GM19324 (cell line): ENCODE measurements at regions not wholly inside any gene's neighbourhood (a gene's known extent, or its start where the extent isn't known, plus 50 kb on each side); places are given as distances from the start of the nearest gene placed in this dataset.

Experiments used
- ATAC-seq: cut with Tn5 transposase; IDR thresholded peaks from one replicate; pipeline ENCODE4 v1.9.1; 2021; ENCODE audit warnings: mild to moderate bottlenecking, moderate library complexity; ENCODE audit not compliant: unreplicated experiment, low FRiP score

- ATAC-seq = no peak
Observed at GRCh38 chr15:47877836-47878235, 160.5 kb downstream of the SEMA6D start.

DNA sequence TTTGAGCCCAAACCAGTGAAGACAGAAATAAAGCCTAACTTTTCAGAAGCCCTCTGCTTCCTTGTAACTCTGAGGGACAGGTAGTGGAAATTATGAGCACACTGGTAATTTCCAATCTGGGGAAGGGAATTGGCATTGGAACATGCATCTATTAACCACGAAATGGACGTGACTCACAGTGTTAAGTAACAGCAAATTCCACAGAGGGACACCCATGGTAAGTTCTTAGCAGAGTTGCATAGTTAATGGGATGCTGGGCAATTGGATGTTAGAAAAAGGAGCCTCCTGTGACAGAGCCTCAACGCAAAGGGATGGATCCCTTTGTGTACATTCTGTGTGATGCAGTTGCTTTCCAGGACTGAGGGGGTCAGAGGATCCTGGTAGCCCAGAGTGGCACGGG, 168.6 kb downstream of the SEMA6D start:
- no peak for ATAC-seq

GRCh38 chr15:47887241-47887800, 170.0 kb downstream of the SEMA6D start:
- ATAC-seq = no peak

- no peak for ATAC-seq
Observed at GRCh38 chr15:47888385-47889100, 171.2 kb downstream of the SEMA6D start.

DNA sequence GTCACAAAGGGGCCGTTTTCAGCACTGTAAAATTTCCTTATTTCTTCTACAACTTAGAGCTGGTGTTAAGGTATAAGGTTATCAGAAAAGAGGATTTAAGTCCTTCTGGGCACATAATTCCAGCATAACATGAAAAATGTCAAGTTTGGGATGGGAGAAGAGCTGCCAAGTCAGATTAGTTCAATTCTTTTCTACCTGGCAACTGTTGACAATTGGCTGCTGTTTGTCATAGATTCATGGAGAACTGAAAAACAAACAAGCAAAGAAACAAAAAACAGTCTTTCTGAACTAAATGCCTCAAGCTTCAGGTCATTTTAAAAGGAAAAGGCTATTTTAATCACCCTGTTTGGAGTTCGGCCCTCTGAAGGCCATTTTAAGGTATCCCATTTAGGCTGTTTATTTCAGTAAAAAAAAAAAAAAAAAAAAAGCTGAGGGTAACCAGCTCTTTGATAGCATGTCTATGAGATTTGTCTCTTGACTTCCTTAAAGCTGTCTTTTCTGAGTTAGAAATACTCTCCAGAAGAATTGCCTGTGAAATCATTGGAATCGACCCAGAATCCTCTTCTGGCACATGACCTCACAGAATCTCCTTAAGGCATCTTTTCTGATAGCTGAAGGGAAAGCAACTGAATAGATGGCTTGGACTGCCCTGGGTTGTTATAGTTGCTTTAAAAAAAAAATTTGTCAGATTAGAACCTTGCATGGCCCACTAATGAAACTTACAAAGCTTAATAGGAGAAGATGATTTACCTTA, 173.3 kb downstream of the SEMA6D start:
- ATAC-seq = no peak

DNA sequence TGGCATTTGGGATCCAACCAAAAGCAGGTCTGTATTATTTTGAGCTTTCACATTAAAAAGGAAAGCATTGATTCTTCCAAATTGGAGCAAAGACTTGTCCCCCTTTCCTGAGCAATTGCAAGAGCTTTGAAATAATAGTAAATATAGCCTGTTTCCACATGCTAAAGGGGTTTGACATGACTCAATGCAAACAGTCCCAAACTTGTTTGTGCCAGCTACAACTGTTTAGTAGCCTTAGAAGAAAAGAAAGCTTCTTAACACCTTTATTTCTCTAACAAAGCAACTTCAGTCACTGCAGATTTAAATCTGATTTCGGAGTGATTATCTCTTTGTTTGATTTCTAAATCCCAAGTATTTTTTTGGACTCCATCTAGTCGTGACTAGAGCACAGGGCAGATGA, 180.2 kb downstream of the SEMA6D start:
- ATAC-seq = no peak

- ATAC-seq = no peak
Observed at GRCh38 chr15:47900751-47901150, 183.4 kb downstream of the SEMA6D start.

DNA sequence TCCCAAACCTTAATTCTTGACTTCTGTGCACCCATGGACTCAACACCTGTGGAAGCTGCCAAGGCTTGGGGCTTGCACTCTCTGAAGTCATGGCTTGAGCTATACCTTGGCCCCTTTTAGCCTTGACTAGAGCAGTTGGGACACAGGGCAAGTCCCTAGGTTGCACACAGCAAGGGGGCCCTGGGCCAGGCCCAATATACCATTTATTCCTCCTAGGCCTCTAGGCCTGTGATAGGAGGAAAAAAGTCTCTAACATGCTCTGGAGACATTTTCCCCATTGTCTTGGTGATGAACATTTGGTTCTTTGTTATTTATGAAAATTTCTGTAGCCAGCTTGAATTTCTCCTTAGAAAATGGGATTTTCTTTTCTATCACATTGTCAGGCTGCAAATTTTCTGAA, 186.1 kb downstream of the SEMA6D start:
- ATAC-seq = no peak

GRCh38 chr15:47908486-47908885, 191.2 kb downstream of the SEMA6D start:
- no peak for ATAC-seq

DNA sequence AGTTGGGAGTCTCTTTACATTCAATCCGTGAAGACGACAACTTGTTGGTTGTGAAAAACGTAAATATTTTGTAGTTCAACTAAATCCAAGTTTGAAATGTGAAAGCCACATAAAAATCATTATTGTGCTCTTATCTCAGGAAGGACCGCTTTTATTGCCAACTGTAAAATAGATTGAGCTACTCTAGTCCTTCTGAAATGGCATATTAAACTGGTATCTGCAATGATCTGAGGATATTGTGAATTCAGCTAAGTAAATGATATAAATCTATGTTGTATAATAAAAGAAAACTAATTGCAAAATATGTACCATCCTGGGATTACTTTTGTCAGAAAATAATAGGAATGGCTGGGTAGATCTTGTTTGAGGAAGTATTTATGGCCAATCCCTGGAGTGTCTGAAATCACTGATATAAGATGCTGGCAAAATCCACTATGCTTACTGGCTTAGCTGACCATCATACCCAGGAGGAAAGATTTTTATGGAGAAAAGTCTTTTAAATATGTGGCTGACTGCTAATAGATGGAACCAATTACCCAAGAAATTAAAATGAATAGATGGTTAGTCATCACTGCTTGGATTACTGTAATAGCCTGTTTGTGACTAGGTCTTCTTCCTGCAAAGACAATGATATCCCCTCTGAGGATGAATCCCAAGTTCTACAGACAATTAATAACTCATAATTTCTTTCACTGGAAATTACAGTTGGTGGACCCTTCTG, 191.8 kb downstream of the SEMA6D start:
- no peak for ATAC-seq

DNA sequence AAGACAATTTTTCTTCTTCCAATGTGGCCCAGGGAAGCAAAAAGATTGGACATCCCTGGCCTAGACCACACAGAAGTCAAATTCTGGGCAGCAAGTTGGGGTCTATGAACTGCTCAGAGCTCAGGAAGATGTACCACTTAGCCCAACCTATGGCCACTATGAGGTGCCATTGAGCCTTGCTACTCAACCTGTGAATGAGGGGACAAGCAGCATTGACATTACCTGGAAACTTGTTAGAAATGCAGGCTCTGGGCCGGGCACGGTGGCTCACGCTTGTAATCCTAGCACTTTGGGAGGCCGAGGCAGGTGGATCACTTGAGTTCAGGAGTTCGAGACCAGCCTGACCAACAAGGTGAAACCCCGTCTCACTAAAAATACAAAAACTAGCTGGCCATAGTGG, 195.6 kb downstream of the SEMA6D start:
- ATAC-seq = peak; percentile 49

DNA sequence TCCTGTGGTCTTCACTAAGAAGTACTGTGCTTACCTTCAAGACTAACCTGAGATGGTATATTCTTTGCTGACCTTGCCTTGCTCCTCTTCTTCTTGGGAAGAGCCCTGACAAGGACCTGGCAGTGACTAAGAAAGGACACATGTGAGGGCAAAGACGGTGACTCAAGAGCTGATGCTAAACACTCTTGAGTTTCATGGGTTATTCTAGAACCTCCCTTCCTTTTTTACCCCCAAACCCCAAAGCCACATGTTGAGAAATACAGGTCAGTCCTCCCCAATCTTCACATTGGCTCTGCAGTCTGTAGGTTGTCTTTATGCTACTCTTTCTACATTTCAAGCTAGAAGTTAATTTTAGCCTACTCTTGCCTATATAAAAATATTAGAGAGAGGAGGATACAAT, 200.6 kb downstream of the SEMA6D start:
- no peak for ATAC-seq

DNA sequence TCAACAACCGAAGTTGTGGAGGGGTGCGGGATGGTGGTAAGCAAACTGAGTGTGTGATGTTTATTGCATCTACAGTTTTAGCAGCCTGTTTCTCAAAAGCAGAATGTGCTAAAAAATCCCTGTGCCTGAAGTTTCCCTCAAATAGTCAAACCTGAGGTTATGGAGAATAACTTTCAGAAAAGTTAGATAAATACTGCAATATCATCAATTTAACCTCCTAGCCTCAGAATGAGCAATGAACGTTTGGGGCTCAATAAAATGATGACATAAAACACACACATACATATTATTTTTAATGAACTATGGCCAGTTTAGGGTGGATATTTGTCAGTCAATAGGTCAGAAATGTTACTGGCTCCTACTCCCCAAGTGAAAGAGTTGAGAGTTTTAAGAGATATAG, 201.6 kb downstream of the SEMA6D start:
- ATAC-seq = no peak

GRCh38 chr15:47924381-47924780, 196.4 kb upstream of the SLC24A5 start:
- no peak for ATAC-seq

DNA sequence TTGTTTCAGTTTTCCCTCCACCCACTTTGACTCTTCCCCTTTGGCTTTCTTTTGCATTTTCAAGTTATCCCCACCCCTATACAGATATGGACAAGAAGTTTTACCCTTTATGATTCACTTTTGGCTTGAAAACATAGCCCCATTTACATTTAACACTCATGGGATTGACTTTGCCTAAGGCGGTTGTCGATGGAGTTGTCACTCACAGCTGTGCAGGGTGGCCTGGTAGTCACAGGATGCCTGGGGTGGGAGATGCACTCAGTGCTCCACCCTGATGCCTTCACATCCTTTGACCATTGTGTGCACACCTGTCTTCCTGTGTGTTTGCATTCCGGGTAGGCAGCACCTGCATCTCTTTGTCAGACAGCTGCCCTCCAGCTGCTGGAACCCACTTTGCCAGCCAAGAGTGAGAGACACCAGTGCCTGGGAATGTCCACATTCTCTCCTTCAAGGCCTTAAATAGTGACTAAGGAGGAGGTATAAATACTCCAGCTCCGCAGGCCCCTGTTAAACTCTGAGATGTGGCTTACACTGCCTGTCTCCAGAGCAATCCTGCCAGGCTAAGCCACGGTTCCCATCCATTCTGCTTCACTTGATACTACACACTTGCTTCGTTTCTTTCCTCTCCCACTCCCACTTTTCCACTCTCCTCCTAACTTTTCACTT, 191.5 kb upstream of the SLC24A5 start:
- no peak for ATAC-seq

DNA sequence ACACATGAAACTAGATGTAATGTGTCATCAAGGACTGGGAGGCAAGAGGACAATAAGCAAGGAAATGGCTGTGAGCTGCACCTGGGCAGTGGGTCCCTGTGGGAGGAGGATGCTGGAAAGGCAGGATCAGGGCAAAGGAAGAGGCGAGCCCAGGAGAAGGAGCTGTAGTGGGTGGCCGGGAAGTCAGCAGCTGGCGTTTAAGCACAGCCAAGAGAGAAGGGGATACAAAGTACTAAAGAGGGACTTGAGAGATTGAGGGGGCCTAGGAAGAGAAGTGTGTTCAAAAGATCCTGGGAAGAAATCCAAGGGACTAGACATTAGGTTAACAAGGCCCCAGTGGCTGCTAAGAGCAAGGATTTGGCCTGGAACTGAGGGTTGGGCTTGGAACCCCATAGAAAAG, 188.5 kb upstream of the SLC24A5 start:
- ATAC-seq = no peak

- ATAC-seq = no peak
Observed at GRCh38 chr15:47932951-47933641, 187.7 kb upstream of the SLC24A5 start.

- ATAC-seq = no peak
Observed at GRCh38 chr15:47933865-47934264, 186.9 kb upstream of the SLC24A5 start.

DNA sequence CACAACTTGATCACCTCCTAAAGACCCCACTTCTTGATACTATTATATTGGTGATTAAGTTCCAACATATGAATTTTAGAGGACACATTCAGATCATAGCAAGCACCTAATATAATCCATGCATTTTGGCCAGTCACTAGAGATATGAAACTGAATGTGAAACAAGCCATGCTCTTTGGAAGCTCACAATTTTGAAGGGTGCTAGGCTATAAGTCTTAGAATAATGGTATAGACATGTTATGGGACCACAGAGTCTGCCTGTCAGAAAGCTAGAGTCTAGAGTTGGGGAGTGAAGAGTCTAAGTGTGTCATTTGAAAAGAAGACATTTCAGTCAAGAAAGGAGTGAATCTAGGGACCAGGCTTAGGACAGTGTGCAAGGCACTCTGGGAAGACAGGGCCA, 186.4 kb upstream of the SLC24A5 start:
- ATAC-seq = no peak

- ATAC-seq = no peak
Observed at GRCh38 chr15:47937834-47938233, 183.0 kb upstream of the SLC24A5 start.
